DND-41 (cell line): ENCODE measurements at regions not wholly inside any gene's neighbourhood (a gene's known extent, or its start where the extent isn't known, plus 50 kb on each side); places are given as distances from the start of the nearest gene placed in this dataset.
A peak's percentile ranks its signal among the peaks of the same experiment; 100 is the strongest.

Source experiments
- ATAC-seq: fragments of 200-7000 bp; cut with Tn5 transposase; 3 replicates; pipeline ENCODE4 v1.9.1; 2021; ENCODE audit warnings: low read depth; ENCODE audit not compliant: insufficient read depth
- DNase-seq: peaks from one replicate; pipeline ENCODE4 v3.0.0-alpha.2; 2020
- H2AFZ ChIP-seq: 2 replicates; pipeline ENCODE4 v1.6.0; 2012; ENCODE audit warnings: low read depth, low read length
- H3K27ac ChIP-seq: 2 replicates; pipeline ENCODE4 v1.5.1; 2012; ENCODE audit warnings: low read length, inconsistent platforms
- H3K27me3 ChIP-seq: fragments of 200-600 bp; sonication (generic); 2 replicates; pipeline ENCODE4 v1.6.0; 2012; ENCODE audit warnings: low read length, mild to moderate bottlenecking, inconsistent platforms; ENCODE audit not compliant: insufficient read depth, poor library complexity
- H3K36me3 ChIP-seq: 2 replicates; pipeline ENCODE4 v1.5.1; 2012; ENCODE audit warnings: low read length, inconsistent platforms; ENCODE audit not compliant: insufficient read depth
- H3K4me1 ChIP-seq: 2 replicates; pipeline ENCODE4 v1.5.1; 2012; ENCODE audit warnings: mild to moderate bottlenecking, low read length; ENCODE audit not compliant: insufficient read depth
- H3K4me2 ChIP-seq: 2 replicates; pipeline ENCODE4 v1.6.0; 2012; ENCODE audit warnings: mild to moderate bottlenecking, moderate library complexity, low read length, inconsistent platforms; ENCODE audit not compliant: insufficient read depth
- H3K4me3 ChIP-seq, 2 experiments: fragments of 200-600 bp in 1 of 2; shearing (Covaris generic) in 1 of 2; 2 replicates each; pipeline ENCODE4 v1.5.1; 2012 to 2016; ENCODE audit warnings: inconsistent platforms in 2 of 2, low read length in 2 of 2, mild to moderate bottlenecking in 2 of 2, low read depth in 1 of 2, moderate library complexity in 1 of 2
- H3K79me2 ChIP-seq: 2 replicates; pipeline ENCODE4 v1.6.0; 2012; ENCODE audit warnings: low read length, inconsistent platforms; ENCODE audit not compliant: insufficient read depth
- H3K9ac ChIP-seq: 2 replicates; pipeline ENCODE4 v1.6.0; 2012; ENCODE audit warnings: low read depth, mild to moderate bottlenecking, inconsistent platforms, low read length, moderate library complexity
- H3K9me3 ChIP-seq: 2 replicates; pipeline ENCODE4 v1.5.1; 2012; ENCODE audit warnings: low read length, moderate library complexity, mild to moderate bottlenecking, inconsistent platforms; ENCODE audit not compliant: insufficient read depth, severe bottlenecking
- H4K20me1 ChIP-seq: 2 replicates; pipeline ENCODE4 v1.6.0; 2012; ENCODE audit warnings: low read length; ENCODE audit not compliant: insufficient read depth
- EZH2 ChIP-seq: IDR thresholded peaks from 3 replicates; pipeline ENCODE4 v1.6.1; 2012; ENCODE audit warnings: borderline replicate concordance, low read depth, mild to moderate bottlenecking, moderate library complexity, low read length, inconsistent platforms; ENCODE audit not compliant: severe bottlenecking
- TF ChIP-seq, protein P1 (sequence below): IDR thresholded peaks from 2 replicates; pipeline ENCODE4 v1.5.1; 2012; ENCODE audit warnings: borderline replicate concordance, low read length, moderate library complexity, mild to moderate bottlenecking; ENCODE audit not compliant: poor library complexity, severe bottlenecking; ENCODE audit errors: extremely low read depth

DNA sequence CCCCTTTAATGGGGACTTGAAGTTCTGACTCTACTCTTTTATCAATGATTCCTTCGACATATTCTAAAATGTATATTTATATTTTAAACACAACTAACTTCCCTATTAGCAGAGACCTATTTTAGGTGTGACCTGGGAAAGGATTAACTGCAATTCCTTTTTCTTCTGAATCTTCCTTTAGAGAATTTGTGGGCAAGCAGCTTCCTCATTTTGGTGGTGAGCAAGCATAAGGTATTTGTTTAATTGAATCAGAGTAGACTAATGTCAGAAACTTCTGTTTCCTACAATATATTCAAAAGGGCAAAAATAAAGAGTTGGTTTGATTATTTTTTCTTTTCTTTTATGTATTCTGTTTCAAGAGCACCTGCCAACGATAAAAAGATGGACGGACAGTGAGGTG is 237.0 kb downstream of the IKZF2 start:
- H3K27ac ChIP-seq: peak overlapping the region; percentile 57
- H2AFZ ChIP-seq: no peak overlapping the region

DNA sequence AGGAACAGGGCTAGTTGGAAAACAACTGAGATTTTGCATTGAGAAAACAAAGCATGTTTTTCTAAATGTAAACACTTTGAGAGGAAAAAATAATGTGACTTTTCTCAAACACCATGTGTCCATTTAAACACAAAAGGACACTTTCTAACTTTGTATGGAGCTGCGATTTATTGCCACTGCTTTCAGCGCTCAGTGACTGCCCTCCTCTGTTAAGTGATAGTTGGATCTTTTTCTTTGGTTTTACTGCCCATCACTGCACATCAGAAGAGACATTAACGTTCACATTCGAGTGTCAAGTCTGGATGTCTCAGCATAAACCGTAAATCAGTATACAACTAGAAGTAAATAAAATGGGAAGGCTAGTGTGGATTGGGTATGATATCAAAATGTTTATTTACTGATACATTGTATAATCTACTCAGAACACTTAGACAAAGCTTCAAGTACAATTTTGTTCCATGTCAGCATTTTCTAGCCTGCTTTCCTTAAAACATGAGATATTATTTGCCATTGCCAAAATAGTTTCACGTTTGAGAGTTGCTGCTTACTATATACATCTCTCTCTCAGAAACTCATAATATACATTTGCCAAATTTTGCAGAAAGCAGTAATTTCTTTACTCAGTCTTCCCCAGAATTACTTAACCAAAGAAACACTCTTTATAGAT is 237.6 kb downstream of the IKZF2 start:
- Histone ChIP-seq H3K9ac (no peak overlapping the region), H3K4me2 (no peak overlapping the region), H4K20me1 (no peaks in the 10 kb centered on the region), H3K4me1 (peaks cover 50% of the 10 kb centered on the region), H3K27ac (peak overlapping the region; percentile 57; the same call in 1 of the 2 replicates), H3K4me3 (no peak overlapping the region), H3K9me3 (no peaks in the 10 kb centered on the region), H2AFZ (no peak overlapping the region), H3K36me3 (no peaks in the 10 kb centered on the region), H3K27me3 (no peaks in the 10 kb centered on the region), H3K79me2 (no peaks in the 10 kb centered on the region)
- ATAC-seq: no peak
- TF ChIP-seq, protein P1, sequence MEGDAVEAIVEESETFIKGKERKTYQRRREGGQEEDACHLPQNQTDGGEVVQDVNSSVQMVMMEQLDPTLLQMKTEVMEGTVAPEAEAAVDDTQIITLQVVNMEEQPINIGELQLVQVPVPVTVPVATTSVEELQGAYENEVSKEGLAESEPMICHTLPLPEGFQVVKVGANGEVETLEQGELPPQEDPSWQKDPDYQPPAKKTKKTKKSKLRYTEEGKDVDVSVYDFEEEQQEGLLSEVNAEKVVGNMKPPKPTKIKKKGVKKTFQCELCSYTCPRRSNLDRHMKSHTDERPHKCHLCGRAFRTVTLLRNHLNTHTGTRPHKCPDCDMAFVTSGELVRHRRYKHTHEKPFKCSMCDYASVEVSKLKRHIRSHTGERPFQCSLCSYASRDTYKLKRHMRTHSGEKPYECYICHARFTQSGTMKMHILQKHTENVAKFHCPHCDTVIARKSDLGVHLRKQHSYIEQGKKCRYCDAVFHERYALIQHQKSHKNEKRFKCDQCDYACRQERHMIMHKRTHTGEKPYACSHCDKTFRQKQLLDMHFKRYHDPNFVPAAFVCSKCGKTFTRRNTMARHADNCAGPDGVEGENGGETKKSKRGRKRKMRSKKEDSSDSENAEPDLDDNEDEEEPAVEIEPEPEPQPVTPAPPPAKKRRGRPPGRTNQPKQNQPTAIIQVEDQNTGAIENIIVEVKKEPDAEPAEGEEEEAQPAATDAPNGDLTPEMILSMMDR: no peak
- TF ChIP-seq EZH2: no peak
- no peak for DNase-seq

More for the DNA sequence above, 237.0 kb downstream of the IKZF2 start:
- TF ChIP-seq EZH2: no peak
- TF ChIP-seq, protein P1: no peak
- Histone ChIP-seq H3K4me1 (peaks cover 50% of the 10 kb centered on the region), H3K4me2 (peak overlapping the region; percentile 20; the same call in 1 of the 2 replicates), H3K79me2 (no peaks in the 10 kb centered on the region), H4K20me1 (no peaks in the 10 kb centered on the region), H3K9me3 (no peaks in the 10 kb centered on the region), H3K4me3 (no peak overlapping the region), H3K27me3 (no peaks in the 10 kb centered on the region), H3K9ac (no peak overlapping the region), H3K36me3 (no peaks in the 10 kb centered on the region)
- ATAC-seq (no peak), DNase-seq (no peak)

DNA sequence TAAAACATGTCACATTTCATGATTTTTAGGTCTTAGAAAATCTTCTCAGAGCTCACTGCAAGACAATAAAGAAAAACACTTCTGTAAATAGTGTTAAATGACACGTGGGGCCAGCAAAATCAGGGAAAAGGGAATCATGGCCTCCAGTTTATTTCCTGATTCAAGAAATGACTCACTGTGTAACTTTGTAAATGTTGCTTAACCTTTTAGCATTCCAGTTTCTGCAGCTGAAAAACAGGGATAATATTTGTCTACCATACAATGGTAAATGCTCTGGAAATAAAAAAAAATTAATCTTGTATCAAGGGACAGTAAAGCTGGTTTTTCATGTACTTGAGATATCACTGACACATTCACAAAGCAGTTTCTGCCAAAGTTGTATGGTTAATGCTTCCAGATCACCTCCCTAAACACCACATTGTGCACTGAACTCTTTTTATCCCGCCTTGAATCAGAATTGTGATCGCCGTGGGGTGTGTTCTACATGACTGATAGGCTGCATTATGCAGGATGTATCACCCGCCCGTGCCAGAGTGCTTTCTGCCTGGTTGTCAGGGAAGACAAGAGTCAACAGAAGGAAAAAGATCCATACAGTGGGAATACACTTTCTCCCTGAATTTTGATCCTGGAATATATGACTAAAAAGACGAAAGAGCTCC is 238.8 kb downstream of the IKZF2 start:
- no peak for ATAC-seq
- Histone ChIP-seq H3K4me3 (no peak overlapping the region), H3K4me2 (no peak overlapping the region), H3K27me3 (no peaks in the 10 kb centered on the region), H3K27ac (no peak overlapping the region), H3K4me1 (peaks cover 50% of the 10 kb centered on the region), H3K36me3 (no peaks in the 10 kb centered on the region), H3K9me3 (no peaks in the 10 kb centered on the region), H3K79me2 (no peaks in the 10 kb centered on the region), H4K20me1 (no peaks in the 10 kb centered on the region), H3K9ac (no peak overlapping the region), H2AFZ (no peak overlapping the region)
- TF ChIP-seq, protein P1: no peak
- no peak for TF ChIP-seq EZH2
- no peak for DNase-seq
